Loucy (cell line): ENCODE measurements at regions not wholly inside any gene's neighbourhood (a gene's known extent, or its start where the extent isn't known, plus 50 kb on each side); places are given as distances from the start of the nearest gene placed in this dataset.

Experiments used
- H2AFZ ChIP-seq: fragments of 200-600 bp; sonication (generic); 2 replicates; pipeline ENCODE4 v1.6.0; 2016; ENCODE audit warnings: antibody characterized with exemption, mild to moderate bottlenecking, low read length, moderate library complexity
- H3F3A ChIP-seq: fragments of 200-600 bp; 2 replicates; pipeline ENCODE4 v1.6.0; 2016; ENCODE audit warnings: antibody characterized with exemption, low read depth, mild to moderate bottlenecking
- H3K27me3 ChIP-seq: fragments of 200-600 bp; sonication (generic); 2 replicates; pipeline ENCODE4 v1.6.1; 2014; ENCODE audit warnings: low read length, mild to moderate bottlenecking; ENCODE audit not compliant: insufficient read depth, poor library complexity, severe bottlenecking
- H3K36me3 ChIP-seq: fragments of 200-600 bp; sonication (generic); 2 replicates; pipeline ENCODE4 v1.6.1; 2016; ENCODE audit warnings: low read length; ENCODE audit not compliant: insufficient read depth
- H3K4me1 ChIP-seq: fragments of 200-600 bp; sonication (generic); 2 replicates; pipeline ENCODE4 v1.5.1; 2014; ENCODE audit warnings: low read length, mild to moderate bottlenecking; ENCODE audit not compliant: insufficient read depth, poor library complexity, severe bottlenecking
- H3K4me2 ChIP-seq: fragments of 200-600 bp; sonication (generic); 2 replicates; pipeline ENCODE4 v1.6.0; 2014; ENCODE audit warnings: antibody characterized with exemption, low read length, low read depth, mild to moderate bottlenecking; ENCODE audit not compliant: poor library complexity, severe bottlenecking
- H3K4me3 ChIP-seq: fragments of 200-600 bp; sonication (generic); 2 replicates; pipeline ENCODE4 v1.5.1; 2014; ENCODE audit warnings: low read length, mild to moderate bottlenecking, mixed read lengths; ENCODE audit not compliant: poor library complexity, severe bottlenecking
- H3K79me2 ChIP-seq: fragments of 200-600 bp; sonication (generic); 2 replicates; pipeline ENCODE4 v1.6.1; 2014; ENCODE audit warnings: low read length; ENCODE audit not compliant: insufficient read depth
- H3K9ac ChIP-seq: fragments of 200-600 bp; sonication (generic); 2 replicates; pipeline ENCODE4 v1.6.0; 2014; ENCODE audit warnings: mild to moderate bottlenecking, low read depth, low read length, moderate library complexity; ENCODE audit not compliant: poor library complexity, severe bottlenecking
- H3K9me2 ChIP-seq: fragments of 200-600 bp; sonication (generic); replicated peaks from 2 replicates; pipeline ENCODE4 v1.6.1; 2016; ENCODE audit warnings: low read depth, low read length, mixed read lengths
- H3K9me3 ChIP-seq: fragments of 200-600 bp; sonication (generic); 2 replicates; pipeline ENCODE4 v1.6.1; 2014; ENCODE audit warnings: mild to moderate bottlenecking, antibody characterized with exemption, low read length, low read depth; ENCODE audit not compliant: insufficient read depth
- H4K20me1 ChIP-seq: fragments of 200-600 bp; sonication (generic); 2 replicates; pipeline ENCODE4 v1.6.0; 2014; ENCODE audit warnings: antibody characterized with exemption, low read length, mild to moderate bottlenecking; ENCODE audit not compliant: insufficient read depth, poor library complexity, severe bottlenecking
- EZH2phosphoT487 ChIP-seq: fragments of 200-600 bp; IDR thresholded peaks from 2 replicates; pipeline ENCODE4 v1.6.1; 2018; ENCODE audit warnings: antibody characterized with exemption, mild to moderate bottlenecking, moderate library complexity, borderline replicate concordance
- TF ChIP-seq, protein P1 (sequence below): fragments of 200-600 bp; sonication (generic); conservative IDR thresholded peaks from 2 replicates; pipeline ENCODE4 v1.5.1; 2014; ENCODE audit warnings: mild to moderate bottlenecking, antibody characterized with exemption, low read length

DNA sequence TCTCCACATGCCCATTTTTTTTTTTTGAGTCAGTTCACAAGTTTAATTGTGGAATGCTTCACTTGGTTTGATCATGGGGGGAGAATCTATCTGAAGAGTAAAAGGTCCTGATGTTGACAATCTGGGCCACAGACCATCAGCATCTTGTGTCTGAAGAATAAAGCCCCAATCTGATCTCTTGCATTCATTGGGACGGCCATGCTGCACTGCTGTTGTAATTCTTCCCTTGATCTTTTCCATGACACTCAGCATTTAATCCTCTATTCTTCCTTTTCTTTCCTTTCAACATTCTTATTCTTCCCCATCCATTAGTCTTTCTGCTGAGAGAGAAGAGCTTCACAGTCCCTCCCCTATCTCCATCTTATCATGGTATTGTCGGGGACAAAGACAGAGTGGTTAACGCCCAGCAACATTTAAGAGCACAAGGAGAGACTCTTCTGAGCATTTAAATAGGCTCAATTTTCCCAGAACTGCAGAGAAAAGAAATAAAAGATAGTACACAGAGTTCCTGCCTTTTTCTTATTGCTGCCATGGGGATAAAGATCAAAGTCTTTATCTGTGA, 1157.3 kb downstream of the SORCS3 start:
- no peaks in the 10 kb centered on the region for H3K36me3 ChIP-seq
- H3K9me3 ChIP-seq, result no peaks in the 10 kb centered on the region; the same call in 1 of the 2 replicates
- no peak overlapping the region for H3K9ac ChIP-seq
- TF ChIP-seq, protein P1, sequence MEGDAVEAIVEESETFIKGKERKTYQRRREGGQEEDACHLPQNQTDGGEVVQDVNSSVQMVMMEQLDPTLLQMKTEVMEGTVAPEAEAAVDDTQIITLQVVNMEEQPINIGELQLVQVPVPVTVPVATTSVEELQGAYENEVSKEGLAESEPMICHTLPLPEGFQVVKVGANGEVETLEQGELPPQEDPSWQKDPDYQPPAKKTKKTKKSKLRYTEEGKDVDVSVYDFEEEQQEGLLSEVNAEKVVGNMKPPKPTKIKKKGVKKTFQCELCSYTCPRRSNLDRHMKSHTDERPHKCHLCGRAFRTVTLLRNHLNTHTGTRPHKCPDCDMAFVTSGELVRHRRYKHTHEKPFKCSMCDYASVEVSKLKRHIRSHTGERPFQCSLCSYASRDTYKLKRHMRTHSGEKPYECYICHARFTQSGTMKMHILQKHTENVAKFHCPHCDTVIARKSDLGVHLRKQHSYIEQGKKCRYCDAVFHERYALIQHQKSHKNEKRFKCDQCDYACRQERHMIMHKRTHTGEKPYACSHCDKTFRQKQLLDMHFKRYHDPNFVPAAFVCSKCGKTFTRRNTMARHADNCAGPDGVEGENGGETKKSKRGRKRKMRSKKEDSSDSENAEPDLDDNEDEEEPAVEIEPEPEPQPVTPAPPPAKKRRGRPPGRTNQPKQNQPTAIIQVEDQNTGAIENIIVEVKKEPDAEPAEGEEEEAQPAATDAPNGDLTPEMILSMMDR, result no peak
- no peak for TF ChIP-seq EZH2phosphoT487
- H3K4me1 ChIP-seq, result no peaks in the 10 kb centered on the region
- H3K9me2 ChIP-seq, result no peaks in the 10 kb centered on the region
- H3K4me2 ChIP-seq, result no peak overlapping the region
- H4K20me1 ChIP-seq, result no peaks in the 10 kb centered on the region
- no peak overlapping the region for H3K4me3 ChIP-seq
- H3K79me2 ChIP-seq, result no peaks in the 10 kb centered on the region
- no peak overlapping the region for H2AFZ ChIP-seq
- H3K27me3 ChIP-seq, result no peaks in the 10 kb centered on the region
- H3F3A ChIP-seq, result no peaks in the 10 kb centered on the region

DNA sequence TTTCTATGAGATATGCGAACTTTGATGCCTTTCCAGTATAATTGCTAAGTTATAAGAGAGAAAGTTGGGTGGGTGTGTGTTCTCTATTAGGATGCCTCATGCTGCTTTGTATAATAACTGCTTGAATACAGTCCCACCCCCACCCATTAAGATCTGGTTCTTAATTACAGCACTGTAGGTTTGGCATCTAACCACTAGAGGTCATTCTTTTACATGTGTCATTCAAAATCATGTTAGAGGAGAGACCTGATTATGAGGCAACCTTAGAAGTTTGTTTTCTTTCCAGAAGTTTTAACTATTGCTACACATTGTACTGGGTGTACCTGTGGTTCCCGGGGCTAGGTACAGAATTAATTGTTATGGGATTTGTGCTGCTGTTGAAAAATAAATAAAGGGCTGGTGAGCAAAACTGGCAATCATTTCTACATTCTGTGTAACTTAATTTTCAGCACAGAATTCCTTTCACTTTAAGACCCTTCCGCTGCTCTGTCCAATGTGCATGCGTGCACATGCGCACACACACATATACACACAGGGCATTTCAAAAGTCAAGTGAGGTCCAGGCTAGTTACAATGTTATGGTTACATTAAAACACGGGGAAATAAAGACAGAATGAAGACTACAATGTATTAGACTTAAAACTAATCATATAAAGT, 1156.3 kb downstream of the SORCS3 start:
- Histone ChIP-seq H3K79me2 (no peaks in the 10 kb centered on the region), H3F3A (no peaks in the 10 kb centered on the region), H3K9me3 (no peaks in the 10 kb centered on the region; the same call in 1 of the 2 replicates), H3K4me1 (no peaks in the 10 kb centered on the region), H4K20me1 (no peaks in the 10 kb centered on the region), H3K4me2 (no peak overlapping the region), H2AFZ (no peak overlapping the region), H3K36me3 (no peaks in the 10 kb centered on the region), H3K9ac (no peak overlapping the region), H3K9me2 (no peaks in the 10 kb centered on the region), H3K27me3 (no peaks in the 10 kb centered on the region), H3K4me3 (no peak overlapping the region)
- no peak for TF ChIP-seq EZH2phosphoT487
- TF ChIP-seq, protein P1, result peak; percentile 77

DNA sequence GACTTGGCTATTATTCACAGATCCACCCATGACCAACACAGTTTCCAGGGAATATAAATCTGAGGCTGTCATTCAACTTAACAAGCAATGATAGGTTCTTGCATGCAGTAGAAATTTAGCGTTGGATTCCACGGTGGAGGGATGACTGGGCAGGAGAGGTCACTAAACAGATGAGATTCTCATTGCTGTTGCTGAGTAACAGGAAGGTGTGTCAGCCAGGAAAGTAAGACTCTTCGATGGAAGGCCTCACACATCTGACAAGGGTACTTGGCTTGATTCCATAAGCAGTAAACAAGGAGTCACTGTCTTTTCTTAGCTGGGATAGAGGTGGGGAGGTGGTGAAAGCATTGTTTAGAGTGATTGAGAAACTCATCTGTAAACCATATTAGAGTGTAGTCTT, 1152.0 kb downstream of the SORCS3 start:
- Histone ChIP-seq H3K9me2 (no peaks in the 10 kb centered on the region), H3K4me3 (no peak overlapping the region), H3K9ac (no peak overlapping the region), H3K36me3 (no peaks in the 10 kb centered on the region), H2AFZ (no peak overlapping the region), H3F3A (no peaks in the 10 kb centered on the region), H3K4me2 (no peak overlapping the region), H3K4me1 (no peaks in the 10 kb centered on the region), H4K20me1 (no peaks in the 10 kb centered on the region), H3K79me2 (no peaks in the 10 kb centered on the region), H3K9me3 (no peaks in the 10 kb centered on the region), H3K27me3 (no peaks in the 10 kb centered on the region)
- TF ChIP-seq, protein P1, result no peak
- TF ChIP-seq EZH2phosphoT487, result no peak
